ENCODE measurements at regions not wholly inside any gene's neighbourhood (a gene's known extent, or its start where the extent isn't known, plus 50 kb on each side); places are given as distances from the start of the nearest gene placed in this dataset.

GRCh38 chr6:23705697-23706096 lies 420.3 kb upstream of the NRSN1 start:
- no peak overlapping the region for H4K8ac ChIP-seq (replicated peaks; ENCODE audit: insufficient read length, low read depth, low read length)
- no peak for DNase-seq
- no peak overlapping the region for H3K4me3 Mint-ChIP-seq
- H2BK12ac ChIP-seq (ENCODE audit: insufficient read length, low read depth, low read length) = no peak overlapping the region
- no peaks in the 10 kb centered on the region for H3K9me3 ChIP-seq (ENCODE audit: control insufficient read depth, low read depth, low read length)
- TF ChIP-seq, protein P1, sequence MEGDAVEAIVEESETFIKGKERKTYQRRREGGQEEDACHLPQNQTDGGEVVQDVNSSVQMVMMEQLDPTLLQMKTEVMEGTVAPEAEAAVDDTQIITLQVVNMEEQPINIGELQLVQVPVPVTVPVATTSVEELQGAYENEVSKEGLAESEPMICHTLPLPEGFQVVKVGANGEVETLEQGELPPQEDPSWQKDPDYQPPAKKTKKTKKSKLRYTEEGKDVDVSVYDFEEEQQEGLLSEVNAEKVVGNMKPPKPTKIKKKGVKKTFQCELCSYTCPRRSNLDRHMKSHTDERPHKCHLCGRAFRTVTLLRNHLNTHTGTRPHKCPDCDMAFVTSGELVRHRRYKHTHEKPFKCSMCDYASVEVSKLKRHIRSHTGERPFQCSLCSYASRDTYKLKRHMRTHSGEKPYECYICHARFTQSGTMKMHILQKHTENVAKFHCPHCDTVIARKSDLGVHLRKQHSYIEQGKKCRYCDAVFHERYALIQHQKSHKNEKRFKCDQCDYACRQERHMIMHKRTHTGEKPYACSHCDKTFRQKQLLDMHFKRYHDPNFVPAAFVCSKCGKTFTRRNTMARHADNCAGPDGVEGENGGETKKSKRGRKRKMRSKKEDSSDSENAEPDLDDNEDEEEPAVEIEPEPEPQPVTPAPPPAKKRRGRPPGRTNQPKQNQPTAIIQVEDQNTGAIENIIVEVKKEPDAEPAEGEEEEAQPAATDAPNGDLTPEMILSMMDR (conservative IDR thresholded peaks at IDR 0.05) = no peak
- no CpG with 5 or more reads among the region's 2 CpGs for WGBS (ENCODE audit: extremely low coverage, insufficient read length, low lambda C conversion rate)
- H2BK120ac ChIP-seq (ENCODE audit: low read depth, low read length, poor library complexity, severe bottlenecking) = no peak overlapping the region
- H4K91ac ChIP-seq (ENCODE audit: insufficient read length, low read depth, low read length) = no peak overlapping the region
- no peak overlapping the region for H3K27ac ChIP-seq (ENCODE audit: insufficient read length, low read depth, low read length)
- H2BK20ac ChIP-seq (ENCODE audit: low read depth, low read length, poor library complexity, severe bottlenecking) = no peak overlapping the region
- no peak overlapping the region for H2BK5ac ChIP-seq (ENCODE audit: insufficient read length, low read length)
- H3K79me1 ChIP-seq (ENCODE audit: insufficient read depth, low read depth, low read length, poor library complexity, severe bottlenecking) = no peaks in the 10 kb centered on the region
- peaks cover 0 to 2% of the 10 kb centered on the region in 2 experiments; a peak in 2 of 5 replicates for H3K9me3 Mint-ChIP-seq
- no peak overlapping the region for H3K18ac ChIP-seq (ENCODE audit: insufficient read length, low read depth, low read length)
- H3T11ph ChIP-seq (ENCODE audit: low read length) = no peak overlapping the region
- no peak overlapping the region for H3K27ac Mint-ChIP-seq
- no peak overlapping the region for H3K4me2 ChIP-seq (ENCODE audit: insufficient read depth, insufficient read length, low read length)
- no peak overlapping the region for H3K9ac ChIP-seq (ENCODE audit: extremely low read depth, insufficient read length, low read length)
- no peaks in the 10 kb centered on the region for H3K4me1 Mint-ChIP-seq
- no peaks in the 10 kb centered on the region for H3K79me2 ChIP-seq (ENCODE audit: insufficient read depth, low read length)
- no peak overlapping the region for H2AK5ac ChIP-seq (ENCODE audit: insufficient read length, low read length)
- no peaks in the 10 kb centered on the region; a peak in 1 of 7 replicates for H3K36me3 Mint-ChIP-seq (ENCODE audit: insufficient read depth in 1 of 3, low read depth in 3 of 3)
- no peak overlapping the region for H4K5ac ChIP-seq (ENCODE audit: insufficient read length, low read depth, low read length)
- no peaks in the 10 kb centered on the region for H3K23me2 ChIP-seq (ENCODE audit: insufficient read length, low read depth, low read length, poor library complexity, severe bottlenecking)
- no peak overlapping the region for H3K14ac ChIP-seq (ENCODE audit: insufficient read depth, low read length)
- H3K23ac ChIP-seq (ENCODE audit: insufficient read length, low read depth, low read length) = no peak overlapping the region
- no peaks in the 10 kb centered on the region for H3K27me3 ChIP-seq (ENCODE audit: insufficient read depth, low read length)
- H3K4ac ChIP-seq (ENCODE audit: low read depth, low read length) = no peak overlapping the region
- H4K20me1 ChIP-seq (ENCODE audit: control insufficient read depth, insufficient read depth, insufficient read length) = no peaks in the 10 kb centered on the region
- H2BK15ac ChIP-seq (ENCODE audit: low read depth, low read length) = no peak overlapping the region
- no peaks in the 10 kb centered on the region for H3K4me1 ChIP-seq (ENCODE audit: insufficient read depth, low read length)
- H2AFZ ChIP-seq (ENCODE audit: low read length) = no peak overlapping the region
- H3K56ac ChIP-seq (ENCODE audit: insufficient read length, low read depth, low read length) = no peak overlapping the region
- H3K27me3 Mint-ChIP-seq (ENCODE audit: low read depth) = no peaks in the 10 kb centered on the region
